Left ventricle myocardium inferior (tissue), 1 donor: ENCODE measurements at regions not wholly inside any gene's neighbourhood (a gene's known extent, or its start where the extent isn't known, plus 50 kb on each side); places are given as distances from the start of the nearest gene placed in this dataset.
A peak's percentile ranks its signal among the peaks of the same experiment; 100 is the strongest.

ENCODE experiments used
- DNase-seq: peaks from one replicate; pipeline ENCODE4 v3.0.0-alpha.2; 2020
- H3K27ac ChIP-seq: fragments of 200-600 bp; replicated peaks from 2 replicates; pipeline ENCODE4 v1.8.0; 2021
- H3K27me3 ChIP-seq: fragments of 200-600 bp; 2 replicates; pipeline ENCODE4 v1.8.0; 2021; ENCODE audit warnings: low read depth
- H3K36me3 ChIP-seq: fragments of 200-600 bp; 2 replicates; pipeline ENCODE4 v1.8.0; 2021
- H3K4me1 ChIP-seq: fragments of 200-600 bp; 2 replicates; pipeline ENCODE4 v1.8.0; 2021
- H3K4me3 ChIP-seq: fragments of 200-600 bp; 2 replicates; pipeline ENCODE4 v1.8.0; 2021; ENCODE audit warnings: mild to moderate bottlenecking, moderate library complexity
- H3K9me3 ChIP-seq: fragments of 200-600 bp; replicated peaks from 2 replicates; pipeline ENCODE4 v1.8.0; 2021
- CTCF ChIP-seq: fragments of 200-600 bp; IDR thresholded peaks from 2 replicates; pipeline ENCODE4 v1.8.0; 2021; ENCODE audit warnings: antibody characterized with exemption, mild to moderate bottlenecking, borderline replicate concordance
- intact Hi-C: fragments of 100-400 bp; cut with micrococcal nuclease; formaldehyde crosslinking; loops from one replicate; pipeline ENCODE4 v1.11.0; 2022
- donor health status: DM: no; HTN: yes; CAD: no; lungs with severe emphysema.

- Histone ChIP-seq H3K27ac (peak overlapping the region; percentile 59), H3K36me3 (no peaks in the 10 kb centered on the region), H3K4me3 (peak overlapping the region; percentile 33), H3K4me1 (peaks cover 23% of the 10 kb centered on the region), H3K9me3 (peaks cover 6% of the 10 kb centered on the region), H3K27me3 (no peaks in the 10 kb centered on the region)
- DNase-seq: peak; percentile 20
- intact Hi-C loops: no loop called here
- no peak for TF ChIP-seq CTCF
These were observed 151.1 kb upstream of the DPT start for GRCh38 chr1:168879896-168880734.

GRCh38 chr1:168881656-168882260 is 152.8 kb upstream of the DPT start:
- intact Hi-C loops: no loop called here
- DNase-seq: no peak
- no peak for TF ChIP-seq CTCF
- H3K4me3 ChIP-seq: no peak overlapping the region
- H3K9me3 ChIP-seq: peaks cover 6% of the 10 kb centered on the region
- H3K4me1 ChIP-seq: peaks cover 23% of the 10 kb centered on the region
- H3K27me3 ChIP-seq: no peaks in the 10 kb centered on the region
- no peak overlapping the region for H3K27ac ChIP-seq
- no peaks in the 10 kb centered on the region for H3K36me3 ChIP-seq

DNA sequence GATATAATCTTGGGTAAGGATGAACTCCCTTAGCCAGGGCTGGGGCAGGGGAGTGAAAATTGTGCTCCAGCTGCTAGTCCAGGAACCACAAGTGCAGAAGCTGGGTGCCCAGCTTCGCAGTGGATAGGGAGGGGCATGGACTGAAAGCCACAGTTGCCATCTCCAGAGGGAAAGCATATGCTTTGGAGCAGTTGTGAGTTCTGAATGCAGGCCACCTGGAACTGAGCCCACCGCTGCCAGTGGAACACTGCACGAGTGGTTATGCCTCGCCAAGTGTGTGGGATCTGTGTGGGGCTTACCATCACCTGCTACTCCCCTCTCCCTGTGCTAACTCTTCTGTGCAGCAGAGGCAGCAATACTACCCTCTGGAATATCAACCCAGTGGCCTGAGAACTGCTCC is 158.4 kb upstream of the DPT start:
- no peak for TF ChIP-seq CTCF
- no peaks in the 10 kb centered on the region for H3K27me3 ChIP-seq
- intact Hi-C loops: no loop called here
- H3K4me1 ChIP-seq: no peaks in the 10 kb centered on the region
- peaks cover 15% of the 10 kb centered on the region for H3K9me3 ChIP-seq
- H3K36me3 ChIP-seq: no peaks in the 10 kb centered on the region
- no peak overlapping the region for H3K4me3 ChIP-seq
- no peak overlapping the region for H3K27ac ChIP-seq
- DNase-seq: no peak

- no peak for TF ChIP-seq CTCF
- no peak overlapping the region for H3K4me3 ChIP-seq
- H3K9me3 ChIP-seq: peaks cover 15% of the 10 kb centered on the region
- no peaks in the 10 kb centered on the region for H3K36me3 ChIP-seq
- no peak overlapping the region for H3K27ac ChIP-seq
- no peak for DNase-seq
- no peaks in the 10 kb centered on the region for H3K27me3 ChIP-seq
- H3K4me1 ChIP-seq: no peaks in the 10 kb centered on the region
- intact Hi-C loops: no loop called here
These were observed 159.4 kb upstream of the DPT start for GRCh38 chr1:168888418-168888817.

GRCh38 chr1:168892931-168893330 is 163.9 kb upstream of the DPT start:
- H3K27ac ChIP-seq: peak overlapping the region; percentile 74
- H3K9me3 ChIP-seq: peaks cover 8% of the 10 kb centered on the region
- H3K27me3 ChIP-seq: no peaks in the 10 kb centered on the region
- no peak overlapping the region for H3K4me3 ChIP-seq
- H3K4me1 ChIP-seq: no peaks in the 10 kb centered on the region
- intact Hi-C loops: no loop called here
- no peaks in the 10 kb centered on the region for H3K36me3 ChIP-seq
- TF ChIP-seq CTCF: no peak
- DNase-seq: no peak
